ENCODE measurements at regions not wholly inside any gene's neighbourhood (a gene's known extent, or its start where the extent isn't known, plus 50 kb on each side); places are given as distances from the start of the nearest gene placed in this dataset.

- TF ChIP-seq CTCF (conservative IDR thresholded peaks at IDR 0.05; ENCODE audit: low read depth): no peak
- CTCF ChIA-PET: no interaction called here
- DNase-seq (ENCODE audit: low spot score): no peak
- POLR2A ChIA-PET (ENCODE audit: low non-redundant PET): no interaction called here
- H3K27ac ChIP-seq: no peak overlapping the region
Observed at GRCh38 chr4:187464573-187464972, 531.0 kb upstream of the ZFP42 start.

GRCh38 chr4:187467224-187467623 is 528.3 kb upstream of the ZFP42 start:
- no peak for DNase-seq (ENCODE audit: low spot score)
- CTCF ChIA-PET: interaction anchor here (0.7 kb wide), 1 partner anchor 653 kb away, joined by 4 read pairs; no protein-coding TSS in a partner anchor
- POLR2A ChIA-PET (ENCODE audit: low non-redundant PET): no interaction called here
- H3K27ac ChIP-seq: no peak overlapping the region
- TF ChIP-seq CTCF (conservative IDR thresholded peaks at IDR 0.05; ENCODE audit: low read depth): no peak

- no peak overlapping the region for H3K27ac ChIP-seq
- no peak for TF ChIP-seq CTCF (conservative IDR thresholded peaks at IDR 0.05; ENCODE audit: low read depth)
- CTCF ChIA-PET: interaction anchor here (0.6 to 0.8 kb wide), 2 partner anchors 14 to 1047 kb away, joined by 3 to 5 read pairs; no protein-coding TSS in a partner anchor
- POLR2A ChIA-PET (ENCODE audit: low non-redundant PET): no interaction called here
- DNase-seq (ENCODE audit: low spot score): no peak
Observed at GRCh38 chr4:187469627-187470026, 525.9 kb upstream of the ZFP42 start.

GRCh38 chr4:187470061-187470460 is 525.5 kb upstream of the ZFP42 start:
- ChIA-PET CTCF (interaction anchor here (0.8 kb wide), 1 partner anchor 14 kb away, joined by 3 read pairs; no protein-coding TSS in a partner anchor), POLR2A (ENCODE audit: low non-redundant PET) (no interaction called here)
- TF ChIP-seq CTCF (conservative IDR thresholded peaks at IDR 0.05; ENCODE audit: low read depth): no peak
- DNase-seq (ENCODE audit: low spot score): no peak
- H3K27ac ChIP-seq: no peak overlapping the region

- CTCF ChIA-PET: no interaction called here
- POLR2A ChIA-PET (ENCODE audit: low non-redundant PET): no interaction called here
- TF ChIP-seq CTCF (conservative IDR thresholded peaks at IDR 0.05; ENCODE audit: low read depth): no peak
- no peak overlapping the region for H3K27ac ChIP-seq
- no peak for DNase-seq (ENCODE audit: low spot score)
Observed at GRCh38 chr4:187474238-187474637, 521.3 kb upstream of the ZFP42 start.

- CTCF ChIA-PET: no interaction called here
- H3K27ac ChIP-seq: no peak overlapping the region
- POLR2A ChIA-PET (ENCODE audit: low non-redundant PET): no interaction called here
- no peak for DNase-seq (ENCODE audit: low spot score)
- TF ChIP-seq CTCF (conservative IDR thresholded peaks at IDR 0.05; ENCODE audit: low read depth): no peak
Observed at GRCh38 chr4:187475901-187476300, 519.7 kb upstream of the ZFP42 start.

GRCh38 chr4:187477224-187477623 is 518.3 kb upstream of the ZFP42 start:
- no peak for TF ChIP-seq CTCF (conservative IDR thresholded peaks at IDR 0.05; ENCODE audit: low read depth)
- ChIA-PET CTCF (no interaction called here), POLR2A (ENCODE audit: low non-redundant PET) (no interaction called here)
- no peak overlapping the region for H3K27ac ChIP-seq
- no peak for DNase-seq (ENCODE audit: low spot score)

All from RWPE1 (cell line).